Adrenal gland (tissue), 9 donors: ENCODE measurements at regions not wholly inside any gene's neighbourhood (a gene's known extent, or its start where the extent isn't known, plus 50 kb on each side); places are given as distances from the start of the nearest gene placed in this dataset.

ENCODE experiments used
- DNase-seq, 7 donors: peaks; one replicate each; pipeline ENCODE4 v3.0.0-alpha.2; 2019 to 2020
- H3K27ac ChIP-seq, 5 donors: fragments of 200-600 bp; sonication (generic) in 4 of 5; 1 replicate in 3 of 5; 2 replicates in 2 of 5; pipeline versions ENCODE4 v1.5.1 to v1.8.0; 2016 to 2020; ENCODE audit warnings: mild to moderate bottlenecking in 1 of 5
- H3K27me3 ChIP-seq: fragments of 200-600 bp; 2 replicates; pipeline ENCODE4 v1.8.0; 2021
- H3K36me3 ChIP-seq, 2 donors: fragments of 200-600 bp; replicated peaks in 1 of 2; 1 replicate in 1 of 2; 2 replicates in 1 of 2; pipeline versions ENCODE4 v1.5.1 to v1.8.0; 2018 to 2022
- H3K4me1 ChIP-seq, 2 donors: fragments of 200-600 bp; replicated peaks in 1 of 2; 1 replicate in 1 of 2; 2 replicates in 1 of 2; pipeline versions ENCODE4 v1.5.1 to v1.8.0; 2018 to 2021
- H3K4me3 ChIP-seq, 4 donors: fragments of 200-600 bp; sonication (generic) in 3 of 4; one replicate each; pipeline ENCODE4 v1.5.1; 2016 to 2018
- H3K9me3 ChIP-seq, 3 donors: fragments of 200-600 bp; sonication (generic) in 1 of 3; replicated peaks in 1 of 3; 1 replicate in 2 of 3; 2 replicates in 1 of 3; pipeline versions ENCODE4 v1.5.1 to v1.8.0; 2016 to 2021
- POLR2A ChIP-seq, 2 donors: fragments of 450-650 bp; IDR thresholded peaks; one replicate each; pipeline ENCODE4 v1.6.1; 2017; ENCODE audit warnings: antibody characterized with exemption in 2 of 2, mild to moderate bottlenecking in 2 of 2, moderate library complexity in 1 of 2
- WGBS, 4 donors: extraction: QIAGEN DNeasy Blood & Tissue Kit in 2 of 4; methylation state at CpG; one replicate each; pipeline versions ENCODE4 v1.1.5 to v1.1.7; 2013 to 2017; 5-methylcytosine and 5-hydroxymethylcytosine counted together
- intact Hi-C, 2 donors: fragments of 100-400 bp; cut with DNase I; formaldehyde crosslinking; loops; one replicate each; pipeline versions ENCODE4 v1.14.1 to v1.15.0; 2022 to 2023
- TF ChIP-seq, protein P1 (sequence below), 6 experiments: fragments of 450-650 bp in 4 of 6; fragments of 200-600 bp in 2 of 6; sonication (generic) in 1 of 6; IDR thresholded peaks; 1 replicate in 5 of 6; 2 replicates in 1 of 6; pipeline versions ENCODE4 v1.5.1 to v1.8.0; 2016 to 2021; ENCODE audit warnings: antibody characterized with exemption in 6 of 6, mild to moderate bottlenecking in 2 of 6, moderate library complexity in 1 of 6
- donor health status: healthy with polysubstance abuse.
- donor health status: Bipolar disorder and iron deficiency.
- donor health status: DM: yes; HTN: yes; CAD: no.
- donor health status: DM: no; HTN: no; CAD: no.
- donor health status: DM: no; HTN: no; CAD: no.

DNA sequence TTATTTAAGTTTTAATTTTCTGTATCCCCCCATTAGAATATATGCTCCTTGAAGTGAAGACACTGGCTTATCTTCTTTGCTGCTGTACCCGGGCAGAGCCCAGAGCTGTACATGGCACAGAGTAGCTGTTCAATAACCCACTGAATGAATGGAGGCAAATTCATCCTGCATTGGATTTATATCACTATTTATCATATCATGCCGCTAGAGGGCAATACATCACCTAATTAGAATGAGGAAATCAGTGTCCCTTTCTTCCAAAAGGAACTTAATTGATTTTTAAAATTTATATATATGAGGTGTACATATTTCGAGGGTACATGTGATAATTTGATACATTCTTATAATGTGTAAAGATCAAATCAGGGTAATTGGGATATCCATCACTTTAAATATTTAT is 89.2 kb upstream of the TMEM260 start:
- WGBS, 4 donors, result 6 to 12% (median 8%) methylated on average over 3 of the region's 3 CpGs
- intact Hi-C loops, result loop anchor here in 1 of 2 donors (5.0 kb wide), 1 partner anchor 822 kb away; no protein-coding TSS in a partner anchor
- TF ChIP-seq, protein P1, sequence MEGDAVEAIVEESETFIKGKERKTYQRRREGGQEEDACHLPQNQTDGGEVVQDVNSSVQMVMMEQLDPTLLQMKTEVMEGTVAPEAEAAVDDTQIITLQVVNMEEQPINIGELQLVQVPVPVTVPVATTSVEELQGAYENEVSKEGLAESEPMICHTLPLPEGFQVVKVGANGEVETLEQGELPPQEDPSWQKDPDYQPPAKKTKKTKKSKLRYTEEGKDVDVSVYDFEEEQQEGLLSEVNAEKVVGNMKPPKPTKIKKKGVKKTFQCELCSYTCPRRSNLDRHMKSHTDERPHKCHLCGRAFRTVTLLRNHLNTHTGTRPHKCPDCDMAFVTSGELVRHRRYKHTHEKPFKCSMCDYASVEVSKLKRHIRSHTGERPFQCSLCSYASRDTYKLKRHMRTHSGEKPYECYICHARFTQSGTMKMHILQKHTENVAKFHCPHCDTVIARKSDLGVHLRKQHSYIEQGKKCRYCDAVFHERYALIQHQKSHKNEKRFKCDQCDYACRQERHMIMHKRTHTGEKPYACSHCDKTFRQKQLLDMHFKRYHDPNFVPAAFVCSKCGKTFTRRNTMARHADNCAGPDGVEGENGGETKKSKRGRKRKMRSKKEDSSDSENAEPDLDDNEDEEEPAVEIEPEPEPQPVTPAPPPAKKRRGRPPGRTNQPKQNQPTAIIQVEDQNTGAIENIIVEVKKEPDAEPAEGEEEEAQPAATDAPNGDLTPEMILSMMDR (IDR thresholded peaks at IDR 0.05), result peak; percentile 19 to 59 (median 46)
- TF ChIP-seq POLR2A (IDR thresholded peaks at IDR 0.05), result no peak

DNA sequence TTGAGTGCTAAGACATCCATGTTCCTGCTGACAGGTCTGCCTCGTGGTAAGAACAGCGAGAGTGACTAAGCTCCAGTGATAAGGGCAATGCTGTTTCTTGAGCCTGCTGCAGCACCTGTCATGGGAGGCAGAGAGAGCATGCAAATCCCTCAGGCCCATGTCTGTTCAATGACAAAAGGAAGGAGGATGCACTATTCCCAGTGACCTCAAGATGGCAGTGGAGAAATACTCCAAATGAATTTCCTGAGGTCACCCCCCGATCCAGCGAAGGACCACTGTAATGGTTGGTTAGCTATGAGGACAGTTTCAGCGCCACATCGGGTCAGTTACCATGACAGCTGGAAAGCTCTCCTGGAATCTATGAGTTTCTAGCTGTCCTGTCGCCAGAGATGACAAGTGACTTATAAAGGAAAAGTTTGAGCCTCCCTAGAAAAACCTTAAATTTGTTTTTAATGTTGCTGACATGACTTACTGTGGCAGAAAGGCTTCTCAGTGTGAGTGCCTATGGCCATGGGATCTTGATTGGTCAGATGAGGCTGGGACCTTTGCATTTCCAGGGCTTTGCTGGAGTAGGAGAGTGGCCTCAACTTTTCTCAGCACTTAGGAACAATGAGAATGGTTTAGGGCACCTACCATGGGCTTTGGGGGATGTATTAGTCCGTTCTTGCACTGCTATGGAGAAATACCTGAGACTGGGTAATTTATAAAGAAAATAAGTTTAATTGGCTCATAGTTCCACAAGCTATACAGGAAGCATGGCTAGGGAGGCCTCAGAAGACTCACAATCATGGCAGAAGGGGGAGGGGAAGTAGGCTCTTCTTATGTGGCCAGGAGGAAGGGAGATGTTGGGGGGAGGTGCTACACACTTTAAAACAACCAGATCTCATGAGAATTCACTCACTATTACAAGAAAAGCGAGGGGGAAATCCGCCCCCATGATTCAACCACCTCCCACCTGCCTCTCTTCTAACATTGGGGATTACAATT is 88.0 kb upstream of the TMEM260 start:
- H3K27me3 ChIP-seq, result no peaks in the 10 kb centered on the region
- H3K4me1 ChIP-seq, result no peaks in the 10 kb centered on the region
- 30 to 35% (median 32%) methylated on average over 9 to 10 of the region's 10 CpGs for WGBS, 4 donors
- no peak overlapping the region for H3K27ac ChIP-seq
- no peaks in the 10 kb centered on the region for H3K9me3 ChIP-seq
- DNase-seq, result peak; percentile 28 to 67 (median 34)
- intact Hi-C loops, result loop anchor here in 1 of 2 donors (5.0 kb wide), 1 partner anchor 821 kb away; no protein-coding TSS in a partner anchor
- no peak overlapping the region for H3K4me3 ChIP-seq
- H3K36me3 ChIP-seq, result no peaks in the 10 kb centered on the region
- TF ChIP-seq POLR2A (IDR thresholded peaks at IDR 0.05), result no peak
- TF ChIP-seq, protein P1 (IDR thresholded peaks at IDR 0.05), result peak; percentile 38 to 64 (median 57)

More for the DNA sequence above, 89.2 kb upstream of the TMEM260 start:
- Histone ChIP-seq H3K4me1 (no peaks in the 10 kb centered on the region), H3K27ac (no peak overlapping the region), H3K36me3 (no peaks in the 10 kb centered on the region), H3K4me3 (no peak overlapping the region), H3K27me3 (no peaks in the 10 kb centered on the region), H3K9me3 (no peaks in the 10 kb centered on the region)
- no peak for DNase-seq

DNA sequence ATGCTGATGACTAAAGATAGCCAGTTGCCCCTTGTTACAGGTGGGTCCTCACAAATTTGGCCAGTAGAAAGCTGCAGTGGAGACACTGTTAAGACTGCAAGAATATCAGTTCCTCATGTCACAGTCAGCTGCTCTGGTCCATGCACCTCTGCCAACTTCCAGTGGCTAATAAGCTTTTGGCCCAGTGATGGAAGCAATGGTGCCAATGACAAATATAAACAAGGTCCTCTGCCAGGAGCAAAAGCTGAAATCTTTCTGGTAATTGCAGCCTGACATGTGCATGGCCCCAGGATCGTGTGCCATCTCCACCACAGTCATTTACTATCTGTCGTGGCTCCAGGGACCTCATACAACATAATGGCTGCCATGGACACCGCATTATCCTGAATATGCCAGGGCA is 85.4 kb upstream of the TMEM260 start:
- DNase-seq, result no peak
- WGBS, 4 donors, result 68 to 78% (median 77%) methylated on average over 3 of the region's 3 CpGs
- Histone ChIP-seq H3K9me3 (no peaks in the 10 kb centered on the region), H3K36me3 (no peaks in the 10 kb centered on the region), H3K27ac (no peak overlapping the region), H3K4me1 (no peaks in the 10 kb centered on the region), H3K27me3 (no peaks in the 10 kb centered on the region), H3K4me3 (no peak overlapping the region)
- TF ChIP-seq POLR2A (IDR thresholded peaks at IDR 0.05), result no peak
- TF ChIP-seq, protein P1 (IDR thresholded peaks at IDR 0.05), result no peak
- intact Hi-C loops, result loop anchor here in 1 of 2 donors (5.0 kb wide), 1 partner anchor 818 kb away; no protein-coding TSS in a partner anchor

DNA sequence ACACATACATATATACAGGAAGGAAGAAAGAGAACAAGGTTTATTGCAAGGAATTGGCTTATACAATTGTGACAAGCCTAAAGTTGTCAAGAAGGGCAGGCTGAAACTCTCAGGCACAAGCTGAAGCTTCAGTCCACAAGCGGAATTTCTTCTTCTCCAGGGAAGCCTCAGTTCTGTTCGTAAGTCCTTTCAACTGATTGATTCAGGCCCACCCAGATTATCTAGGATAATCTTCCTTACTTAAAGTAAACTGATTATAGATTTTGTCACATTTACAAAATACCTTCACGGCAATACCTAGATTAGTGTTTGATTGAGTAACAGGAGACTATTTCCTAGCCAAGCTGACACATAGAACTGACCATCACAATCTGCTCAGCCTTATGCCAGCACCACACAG is 81.5 kb upstream of the TMEM260 start:
- Histone ChIP-seq H3K36me3 (no peaks in the 10 kb centered on the region), H3K27ac (no peak overlapping the region), H3K4me1 (no peaks in the 10 kb centered on the region), H3K27me3 (no peaks in the 10 kb centered on the region), H3K4me3 (no peak overlapping the region), H3K9me3 (no peaks in the 10 kb centered on the region)
- no peak for DNase-seq
- WGBS, 4 donors, result 82 to 92% (median 90%) methylated on average over 3 of the region's 3 CpGs
- intact Hi-C loops, result no loop called here
- TF ChIP-seq POLR2A (IDR thresholded peaks at IDR 0.05), result no peak
- TF ChIP-seq, protein P1 (IDR thresholded peaks at IDR 0.05), result no peak
